Osteocyte (in vitro differentiated cells): ENCODE measurements at regions not wholly inside any gene's neighbourhood (a gene's known extent, or its start where the extent isn't known, plus 50 kb on each side); places are given as distances from the start of the nearest gene placed in this dataset.

Experiments
- DNase-seq: peaks from one replicate; pipeline ENCODE4 v3.0.0; 2021; ENCODE audit warnings: mixed read lengths; ENCODE audit not compliant: unreplicated experiment; ENCODE audit errors: extremely low spot score
- H3K27ac Mint-ChIP-seq: one replicate; pipeline ENCODE4 v1.8.0; 2021; ENCODE audit warnings: mild to moderate bottlenecking, mixed read lengths; ENCODE audit not compliant: unreplicated experiment
- H3K27me3 Mint-ChIP-seq: one replicate; pipeline ENCODE4 v1.8.0; 2021; ENCODE audit warnings: mixed read lengths; ENCODE audit not compliant: unreplicated experiment
- H3K36me3 Mint-ChIP-seq: one replicate; pipeline ENCODE4 v1.8.0; 2021; ENCODE audit warnings: mixed read lengths; ENCODE audit not compliant: unreplicated experiment
- H3K4me1 Mint-ChIP-seq: one replicate; pipeline ENCODE4 v1.8.0; 2021; ENCODE audit warnings: mixed read lengths; ENCODE audit not compliant: unreplicated experiment
- H3K4me3 Mint-ChIP-seq: one replicate; pipeline ENCODE4 v1.8.0; 2021; ENCODE audit warnings: mild to moderate bottlenecking, moderate library complexity, mixed read lengths; ENCODE audit not compliant: unreplicated experiment
- H3K9me3 Mint-ChIP-seq: one replicate; pipeline ENCODE4 v1.8.0; 2021; ENCODE audit warnings: mixed read lengths; ENCODE audit not compliant: unreplicated experiment
- TF ChIP-seq, protein P1 (sequence below): fragments of 200-600 bp; sonication (generic); IDR thresholded peaks from 2 replicates; pipeline ENCODE4 v1.5.0; 2021; ENCODE audit warnings: antibody characterized with exemption, mild to moderate bottlenecking, moderate library complexity

GRCh38 chrX:39203427-39203826 lies 402.2 kb downstream of the MID1IP1 start:
- Mint-ChIP-seq H3K27ac (no peak overlapping the region), H3K4me3 (no peak overlapping the region), H3K36me3 (no peaks in the 10 kb centered on the region), H3K9me3 (peaks cover 12% of the 10 kb centered on the region), H3K4me1 (no peaks in the 10 kb centered on the region), H3K27me3 (no peaks in the 10 kb centered on the region)
- DNase-seq, result no peak
- TF ChIP-seq, protein P1, sequence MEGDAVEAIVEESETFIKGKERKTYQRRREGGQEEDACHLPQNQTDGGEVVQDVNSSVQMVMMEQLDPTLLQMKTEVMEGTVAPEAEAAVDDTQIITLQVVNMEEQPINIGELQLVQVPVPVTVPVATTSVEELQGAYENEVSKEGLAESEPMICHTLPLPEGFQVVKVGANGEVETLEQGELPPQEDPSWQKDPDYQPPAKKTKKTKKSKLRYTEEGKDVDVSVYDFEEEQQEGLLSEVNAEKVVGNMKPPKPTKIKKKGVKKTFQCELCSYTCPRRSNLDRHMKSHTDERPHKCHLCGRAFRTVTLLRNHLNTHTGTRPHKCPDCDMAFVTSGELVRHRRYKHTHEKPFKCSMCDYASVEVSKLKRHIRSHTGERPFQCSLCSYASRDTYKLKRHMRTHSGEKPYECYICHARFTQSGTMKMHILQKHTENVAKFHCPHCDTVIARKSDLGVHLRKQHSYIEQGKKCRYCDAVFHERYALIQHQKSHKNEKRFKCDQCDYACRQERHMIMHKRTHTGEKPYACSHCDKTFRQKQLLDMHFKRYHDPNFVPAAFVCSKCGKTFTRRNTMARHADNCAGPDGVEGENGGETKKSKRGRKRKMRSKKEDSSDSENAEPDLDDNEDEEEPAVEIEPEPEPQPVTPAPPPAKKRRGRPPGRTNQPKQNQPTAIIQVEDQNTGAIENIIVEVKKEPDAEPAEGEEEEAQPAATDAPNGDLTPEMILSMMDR, result no peak

- TF ChIP-seq, protein P1, result no peak
- no peak for DNase-seq
- Mint-ChIP-seq H3K4me3 (no peak overlapping the region), H3K27me3 (no peaks in the 10 kb centered on the region), H3K27ac (no peak overlapping the region), H3K9me3 (peaks cover 12% of the 10 kb centered on the region), H3K36me3 (no peaks in the 10 kb centered on the region), H3K4me1 (no peaks in the 10 kb centered on the region)
Measured at GRCh38 chrX:39204353-39204752, 403.1 kb downstream of the MID1IP1 start.

GRCh38 chrX:39204945-39205344 lies 403.7 kb downstream of the MID1IP1 start:
- H3K27ac Mint-ChIP-seq, result no peak overlapping the region
- DNase-seq, result no peak
- TF ChIP-seq, protein P1, result no peak
- H3K36me3 Mint-ChIP-seq, result no peaks in the 10 kb centered on the region
- H3K4me1 Mint-ChIP-seq, result no peaks in the 10 kb centered on the region
- no peaks in the 10 kb centered on the region for H3K27me3 Mint-ChIP-seq
- H3K9me3 Mint-ChIP-seq, result peaks cover 12% of the 10 kb centered on the region
- H3K4me3 Mint-ChIP-seq, result no peak overlapping the region

DNA sequence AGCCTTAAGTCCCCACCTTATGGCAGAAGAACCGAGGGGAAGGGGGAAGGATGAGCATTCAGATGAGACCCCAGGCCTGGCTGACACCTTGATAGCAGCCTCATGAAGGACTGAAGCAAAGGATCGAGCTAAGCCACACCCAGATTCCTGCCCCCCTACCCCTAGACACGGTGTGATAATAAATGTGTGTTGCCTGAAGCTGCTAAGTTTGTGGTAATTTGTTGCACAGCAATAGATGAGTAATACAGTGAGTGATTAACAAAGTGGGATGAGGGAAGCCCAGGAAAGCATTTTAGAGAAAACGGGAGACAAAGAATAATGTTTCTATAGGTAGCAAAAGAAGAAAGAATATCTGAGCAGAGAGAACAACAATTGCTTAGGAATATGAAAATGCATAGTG lies 404.2 kb downstream of the MID1IP1 start:
- TF ChIP-seq, protein P1, result no peak
- Mint-ChIP-seq H3K27me3 (no peaks in the 10 kb centered on the region), H3K27ac (no peak overlapping the region), H3K4me3 (no peak overlapping the region), H3K36me3 (no peaks in the 10 kb centered on the region), H3K4me1 (no peaks in the 10 kb centered on the region), H3K9me3 (peaks cover 7% of the 10 kb centered on the region)
- no peak for DNase-seq

GRCh38 chrX:39206399-39207145 lies 405.3 kb downstream of the MID1IP1 start:
- TF ChIP-seq, protein P1, result no peak
- Mint-ChIP-seq H3K4me3 (no peak overlapping the region), H3K27me3 (no peaks in the 10 kb centered on the region), H3K36me3 (no peaks in the 10 kb centered on the region), H3K9me3 (peaks cover 5% of the 10 kb centered on the region), H3K27ac (no peak overlapping the region), H3K4me1 (no peaks in the 10 kb centered on the region)
- DNase-seq, result no peak
